IMR-90 (cell line): ENCODE measurements at regions not wholly inside any gene's neighbourhood (a gene's known extent, or its start where the extent isn't known, plus 50 kb on each side); places are given as distances from the start of the nearest gene placed in this dataset.
A peak's percentile ranks its signal among the peaks of the same experiment; 100 is the strongest.

Source experiments
- ATAC-seq: fragments of 200-7000 bp; cut with Tn5 transposase; 2 replicates; pipeline ENCODE4 v1.9.1; 2020; ENCODE audit warnings: low read depth, mild to moderate bottlenecking, moderate library complexity
- BruUV-seq: library from RNA; stranded (reverse); fragments of 400-500 nt; replicated peaks from 2 replicates; lab custom pipeline; 2021; lab: Mats Ljungman, UMichigan
- CTCF ChIA-PET: fragments of 300-600 bp; formaldehyde crosslinking; extraction: SDS; loops from one replicate; lab custom pipeline; 2021; ENCODE audit warnings: antibody characterized with exemption; lab: Yijun Ruan, JAX
- POLR2A ChIA-PET: fragments of 300-600 bp; sonication (Branson Sonifier 250); formaldehyde crosslinking; loops from one replicate; lab custom pipeline; 2022; ENCODE audit warnings: antibody characterized with exemption; ENCODE audit not compliant: unreplicated experiment; lab: Charles Lee
- DNase-seq: peaks from one replicate; pipeline ENCODE4 v3.0.0; 2013
- H2AFZ ChIP-seq: replicated peaks from 2 replicates; pipeline ENCODE3; 2013; ENCODE audit warnings: low read length, mild to moderate bottlenecking; ENCODE audit not compliant: poor library complexity
- H2AK5ac ChIP-seq: 2 replicates; pipeline ENCODE4 v1.6.1; 2013; ENCODE audit warnings: low read depth, low read length, inconsistent platforms
- H2AK9ac ChIP-seq: replicated peaks from 2 replicates; pipeline ENCODE3; 2013; ENCODE audit warnings: mild to moderate bottlenecking, low read depth, low read length, moderate library complexity; ENCODE audit not compliant: poor library complexity
- H2BK120ac ChIP-seq: 2 replicates; pipeline ENCODE4 v1.6.1; 2013; ENCODE audit warnings: low read depth, low read length, inconsistent platforms
- H2BK15ac ChIP-seq: 3 replicates; pipeline ENCODE4 v1.6.1; 2013; ENCODE audit warnings: low read depth, low read length, inconsistent platforms
- H2BK20ac ChIP-seq: 2 replicates; pipeline ENCODE4 v1.6.1; 2013; ENCODE audit warnings: low read depth, mild to moderate bottlenecking, inconsistent platforms, low read length, moderate library complexity
- H2BK5ac ChIP-seq: 2 replicates; pipeline ENCODE4 v1.6.1; 2013; ENCODE audit warnings: mild to moderate bottlenecking, low read depth, low read length, inconsistent platforms; ENCODE audit not compliant: poor library complexity, severe bottlenecking
- H3K14ac ChIP-seq: replicated peaks from 2 replicates; pipeline ENCODE4 v1.6.1; 2013; ENCODE audit warnings: low read depth, low read length, inconsistent platforms
- H3K18ac ChIP-seq: 2 replicates; pipeline ENCODE4 v1.6.1; 2013; ENCODE audit warnings: low read depth, low read length, control low read depth
- H3K23ac ChIP-seq: 2 replicates; pipeline ENCODE4 v1.6.1; 2013; ENCODE audit warnings: low read depth, low read length, inconsistent platforms
- H3K27ac ChIP-seq: 2 replicates; pipeline ENCODE4 v1.5.1; 2013; ENCODE audit warnings: mild to moderate bottlenecking, control low read depth, low read length; ENCODE audit not compliant: insufficient read depth
- H3K27me3 ChIP-seq: 2 replicates; pipeline ENCODE4 v1.6.1; 2013; ENCODE audit warnings: low read length; ENCODE audit not compliant: control insufficient read depth, insufficient read depth
- H3K36me3 ChIP-seq: 2 replicates; pipeline ENCODE4 v1.6.1; 2013; ENCODE audit warnings: low read length, mixed read lengths; ENCODE audit not compliant: control insufficient read depth, insufficient read depth
- H3K4ac ChIP-seq: 2 replicates; pipeline ENCODE4 v1.6.1; 2013; ENCODE audit warnings: low read depth, low read length, inconsistent platforms
- H3K4me1 ChIP-seq: 2 replicates; pipeline ENCODE4 v1.6.1; 2013; ENCODE audit warnings: low read length, mixed read lengths; ENCODE audit not compliant: control insufficient read depth, insufficient read depth
- H3K4me2 ChIP-seq: 2 replicates; pipeline ENCODE4 v1.6.1; 2013; ENCODE audit warnings: low read depth, mild to moderate bottlenecking, control low read depth, low read length, moderate library complexity
- H3K4me3 ChIP-seq: 2 replicates; pipeline ENCODE4 v1.5.1; 2013; ENCODE audit warnings: low read depth, mild to moderate bottlenecking, control low read depth, low read length, moderate library complexity; ENCODE audit not compliant: insufficient read depth
- H3K56ac ChIP-seq: 2 replicates; pipeline ENCODE4 v1.6.1; 2013; ENCODE audit warnings: low read length, inconsistent platforms; ENCODE audit not compliant: insufficient read depth; ENCODE audit errors: extremely low read depth
- H3K79me1 ChIP-seq, 2 experiments: 2 replicates each; pipeline ENCODE4 v1.6.1; 2013; ENCODE audit warnings: low read length in 2 of 2, inconsistent platforms in 1 of 2, low read depth in 1 of 2
- H3K9ac ChIP-seq: 2 replicates; pipeline ENCODE4 v1.6.1; 2013; ENCODE audit warnings: low read depth, low read length, control low read depth
- H3K9me1 ChIP-seq: 2 replicates; pipeline ENCODE4 v1.6.1; 2013; ENCODE audit warnings: low read length, inconsistent platforms; ENCODE audit not compliant: insufficient read depth
- H3K9me3 ChIP-seq: 2 replicates; pipeline ENCODE4 v1.6.1; 2013; ENCODE audit warnings: low read length; ENCODE audit not compliant: control insufficient read depth, insufficient read depth
- H4K20me1 ChIP-seq: 2 replicates; pipeline ENCODE4 v1.6.1; 2013; ENCODE audit warnings: low read length, inconsistent platforms; ENCODE audit not compliant: insufficient read depth
- H4K5ac ChIP-seq: 2 replicates; pipeline ENCODE4 v1.6.1; 2013; ENCODE audit warnings: mild to moderate bottlenecking, low read depth, low read length, control low read depth
- H4K8ac ChIP-seq, 2 experiments: 2 replicates each; pipeline ENCODE4 v1.6.1; 2013; ENCODE audit warnings: low read depth in 2 of 2, low read length in 2 of 2, control low read depth in 1 of 2, inconsistent platforms in 1 of 2
- H4K91ac ChIP-seq: 2 replicates; pipeline ENCODE4 v1.6.1; 2013; ENCODE audit warnings: low read depth, low read length, inconsistent platforms; ENCODE audit not compliant: insufficient read depth
- CEBPB ChIP-seq: IDR thresholded peaks from 2 replicates; pipeline ENCODE4 v1.6.1; 2012; ENCODE audit warnings: low read depth, low read length, improper control_type of control experiment
- CTCF ChIP-seq: conservative IDR thresholded peaks from 2 replicates; pipeline ENCODE4 v1.5.1; 2012; ENCODE audit warnings: mild to moderate bottlenecking, low read depth, low read length, improper control_type of control experiment
- ELK1 ChIP-seq: fragments of 150-350 bp; IDR thresholded peaks from 2 replicates; pipeline ENCODE4 v1.6.1; 2016; ENCODE audit warnings: low read depth, mild to moderate bottlenecking, low read length, moderate library complexity, borderline replicate concordance
- MAFK ChIP-seq: IDR thresholded peaks from 2 replicates; pipeline ENCODE4 v1.6.1; 2012; ENCODE audit warnings: low read depth, low read length, improper control_type of control experiment
- MAZ ChIP-seq: IDR thresholded peaks from 2 replicates; pipeline ENCODE4 v1.6.1; 2012; ENCODE audit warnings: low read depth, mild to moderate bottlenecking, low read length, improper control_type of control experiment, moderate library complexity, borderline replicate concordance
- NFE2L2 ChIP-seq: fragments of 150-350 bp; IDR thresholded peaks from 2 replicates; pipeline ENCODE4 v1.6.1; 2016; ENCODE audit warnings: low read depth, mild to moderate bottlenecking, low read length
- POLR2A ChIP-seq: IDR thresholded peaks from 2 replicates; pipeline ENCODE4 v1.6.1; 2012; ENCODE audit warnings: mild to moderate bottlenecking, low read depth, low read length
- SMC3 ChIP-seq: fragments of 150-350 bp; IDR thresholded peaks from 2 replicates; pipeline ENCODE4 v1.6.1; 2016; ENCODE audit warnings: low read depth, mild to moderate bottlenecking, antibody characterized with exemption, low read length, moderate library complexity
- WGBS, 2 experiments: methylation state at CpG; one replicate each; pipeline versions ENCODE4 v1.1.5 to v1.1.7; 2013; ENCODE audit warnings: missing lambda C conversion rate in 2 of 2; ENCODE audit not compliant: insufficient read length in 1 of 2; ENCODE audit errors: extremely low coverage in 2 of 2; 5-methylcytosine and 5-hydroxymethylcytosine counted together
- dilution Hi-C: fragments of 300-500 bp; cut with HindIII; formaldehyde crosslinking; loops from one replicate; pipeline ENCODE4 v1.14.3; 2018; ENCODE audit warnings: low sequenced_read_pairs; ENCODE audit not compliant: unreplicated experiment
- in situ Hi-C: fragments of 300-500 bp; cut with MboI; formaldehyde crosslinking; loops from 3 replicates; pipeline ENCODE4 v1.14.3; 2019; ENCODE audit warnings: low sequenced_read_pairs, inconsistent platforms, mixed read lengths
- intact Hi-C: fragments of 100-400 bp; cut with micrococcal nuclease; formaldehyde crosslinking; loops from 2 replicates; pipeline ENCODE4 v1.10.0; 2022

- H3K4me1 ChIP-seq = no peaks in the 10 kb centered on the region
- no peak overlapping the region for H3K27ac ChIP-seq
- dilution Hi-C loops = no loop called here
- no peaks in the 10 kb centered on the region for H3K9me1 ChIP-seq
- TF ChIP-seq CEBPB (no peak), MAZ (no peak), NFE2L2 (no peak), ELK1 (no peak), CTCF (no peak), SMC3 (no peak), POLR2A (no peak), MAFK (peak; percentile 57)
- H2BK15ac ChIP-seq = no peak overlapping the region
- ATAC-seq (no peak), DNase-seq (no peak)
- H3K79me1 ChIP-seq = no peaks in the 10 kb centered on the region
- CTCF ChIA-PET = interaction anchor here (0.7 to 1.3 kb wide), 2 partner anchors 10 to 1727 kb away, joined by 3 read pairs; no protein-coding TSS in a partner anchor
- H3K18ac ChIP-seq = no peak overlapping the region
- H3K4ac ChIP-seq = no peak overlapping the region
- H4K91ac ChIP-seq = no peak overlapping the region
- no TSS peak for BruUV-seq
- intact Hi-C loops = loop anchor here (5.0 kb wide), 1 partner anchor 872 kb away; no protein-coding TSS in a partner anchor
- no peaks in the 10 kb centered on the region for H4K20me1 ChIP-seq
- H2BK120ac ChIP-seq = no peak overlapping the region
- H2BK20ac ChIP-seq = no peak overlapping the region
- no peak overlapping the region for H3K4me3 ChIP-seq
- POLR2A ChIA-PET = no interaction called here
- no peaks in the 10 kb centered on the region for H3K36me3 ChIP-seq
- H4K5ac ChIP-seq = no peak overlapping the region
- H3K23ac ChIP-seq = no peak overlapping the region
- H3K56ac ChIP-seq = no peak overlapping the region
- H3K4me2 ChIP-seq = no peak overlapping the region
- no peak overlapping the region for H2AK5ac ChIP-seq
- no peak overlapping the region for H2AK9ac ChIP-seq
- H3K27me3 ChIP-seq = peaks cover 1% of the 10 kb centered on the region; the same call in 1 of the 2 replicates
- H3K9me3 ChIP-seq = no peaks in the 10 kb centered on the region
- in situ Hi-C loops = no loop called here
- no peak overlapping the region for H2BK5ac ChIP-seq
- H3K9ac ChIP-seq = no peak overlapping the region
- no CpG with 5 or more reads among the region's 3 CpGs for WGBS, 2 experiments
- H4K8ac ChIP-seq = no peak overlapping the region
- no peak overlapping the region for H3K14ac ChIP-seq
- no peak overlapping the region for H2AFZ ChIP-seq
These were observed 226.4 kb downstream of the PLA2G4A start for GRCh38 chr1:187054862-187055757.
